Keratinocyte (primary cell): ENCODE measurements at regions not wholly inside any gene's neighbourhood (a gene's known extent, or its start where the extent isn't known, plus 50 kb on each side); places are given as distances from the start of the nearest gene placed in this dataset.

Experiments
- EZH2 ChIP-seq: IDR thresholded peaks from one replicate; pipeline ENCODE4 v1.6.1; 2012; ENCODE audit warnings: inconsistent platforms, mild to moderate bottlenecking, low read length, moderate library complexity
- TF ChIP-seq, protein P1 (sequence below), 3 experiments: IDR thresholded peaks in 1 of 3; conservative IDR thresholded peaks in 1 of 3; optimal IDR thresholded peaks in 1 of 3; 2 replicates in 2 of 3; 3 replicates in 1 of 3; pipeline versions ENCODE3 to v1.5.1; 2011; ENCODE audit warnings: low read length in 3 of 3, mild to moderate bottlenecking in 3 of 3, moderate library complexity in 2 of 3, control low read depth in 1 of 3, inconsistent platforms in 1 of 3; ENCODE audit not compliant: insufficient read depth in 2 of 3; ENCODE audit errors: extremely low read depth in 1 of 3

DNA sequence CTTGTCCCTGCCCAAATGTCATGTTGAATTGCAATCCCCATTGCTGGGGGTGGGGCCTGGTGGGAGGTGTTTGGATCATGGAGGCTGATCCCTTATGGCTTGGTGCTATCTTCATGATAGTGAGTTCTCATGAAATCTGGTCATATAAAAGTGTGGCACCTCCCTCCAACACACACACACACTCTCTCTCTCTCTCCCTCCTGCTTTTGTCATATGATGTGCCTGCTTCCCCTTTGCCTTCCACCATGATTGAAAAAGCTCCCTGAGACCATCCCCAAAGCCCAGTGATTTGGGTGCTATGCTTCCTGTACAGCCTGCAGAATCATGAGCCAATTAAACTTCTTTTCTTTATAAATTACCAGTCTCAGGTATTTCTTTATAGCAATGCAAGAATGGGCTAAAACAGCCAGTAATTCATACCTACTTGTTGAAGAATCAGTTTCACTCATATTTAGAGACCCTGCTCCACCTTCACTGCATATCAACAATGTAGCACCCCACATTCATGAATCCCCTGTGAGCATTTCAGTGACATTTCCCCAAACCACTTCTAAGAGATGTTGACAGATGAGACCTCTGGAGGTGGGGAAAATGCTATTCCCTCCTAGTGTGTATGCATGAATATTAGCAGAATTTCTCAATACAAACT, 54.8 kb upstream of the STK17B start:
- TF ChIP-seq, protein P1, sequence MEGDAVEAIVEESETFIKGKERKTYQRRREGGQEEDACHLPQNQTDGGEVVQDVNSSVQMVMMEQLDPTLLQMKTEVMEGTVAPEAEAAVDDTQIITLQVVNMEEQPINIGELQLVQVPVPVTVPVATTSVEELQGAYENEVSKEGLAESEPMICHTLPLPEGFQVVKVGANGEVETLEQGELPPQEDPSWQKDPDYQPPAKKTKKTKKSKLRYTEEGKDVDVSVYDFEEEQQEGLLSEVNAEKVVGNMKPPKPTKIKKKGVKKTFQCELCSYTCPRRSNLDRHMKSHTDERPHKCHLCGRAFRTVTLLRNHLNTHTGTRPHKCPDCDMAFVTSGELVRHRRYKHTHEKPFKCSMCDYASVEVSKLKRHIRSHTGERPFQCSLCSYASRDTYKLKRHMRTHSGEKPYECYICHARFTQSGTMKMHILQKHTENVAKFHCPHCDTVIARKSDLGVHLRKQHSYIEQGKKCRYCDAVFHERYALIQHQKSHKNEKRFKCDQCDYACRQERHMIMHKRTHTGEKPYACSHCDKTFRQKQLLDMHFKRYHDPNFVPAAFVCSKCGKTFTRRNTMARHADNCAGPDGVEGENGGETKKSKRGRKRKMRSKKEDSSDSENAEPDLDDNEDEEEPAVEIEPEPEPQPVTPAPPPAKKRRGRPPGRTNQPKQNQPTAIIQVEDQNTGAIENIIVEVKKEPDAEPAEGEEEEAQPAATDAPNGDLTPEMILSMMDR (optimal IDR thresholded peaks at IDR 0.05 in 1 of 3, IDR thresholded peaks at IDR 0.05 in 1 of 3, conservative IDR thresholded peaks at IDR 0.05 in 1 of 3; ENCODE audit: extremely low read depth in 1 of 3, insufficient read depth in 2 of 3, low read length in 3 of 3), result no peak
- no peak for TF ChIP-seq EZH2
